Lower leg skin (tissue), 4 donors: ENCODE measurements at regions not wholly inside any gene's neighbourhood (a gene's known extent, or its start where the extent isn't known, plus 50 kb on each side); places are given as distances from the start of the nearest gene placed in this dataset.
"Not testable (repeated sequence)": the region's sequence is repeated elsewhere in the genome, so short reads cannot be mapped to it uniquely, and the experiment has no call there.

Source experiments
- DNase-seq, 2 donors: peaks; one replicate each; pipeline ENCODE4 v3.0.0-alpha.2; 2019; ENCODE audit warnings: low spot score in 2 of 2
- H3K4me3 ChIP-seq: fragments of 200-600 bp; sonication (generic); 2 replicates; pipeline ENCODE4 v1.5.1; 2017; ENCODE audit warnings: mild to moderate bottlenecking, low read depth; ENCODE audit not compliant: poor library complexity, severe bottlenecking
- CTCF ChIP-seq, 3 donors: fragments of 450-650 bp; IDR thresholded peaks; one replicate each; pipeline ENCODE4 v1.5.1; 2016; ENCODE audit warnings: antibody characterized with exemption in 3 of 3, mild to moderate bottlenecking in 3 of 3, moderate library complexity in 2 of 3
- POLR2A ChIP-seq, 2 donors: fragments of 450-650 bp; IDR thresholded peaks; one replicate each; pipeline ENCODE4 v1.6.1; 2016 to 2017; ENCODE audit warnings: antibody characterized with exemption in 2 of 2, mild to moderate bottlenecking in 1 of 2, moderate library complexity in 1 of 2
- WGBS, 2 donors: methylation state at CpG; one replicate each; pipeline ENCODE4 v1.1.5; 2018; 5-methylcytosine and 5-hydroxymethylcytosine counted together
- intact Hi-C: fragments of 100-400 bp; cut with DNase I; formaldehyde crosslinking; loops from one replicate; pipeline ENCODE4 v1.15.0; 2023; ENCODE audit warnings: low total_unique reads

- DNase-seq: no peak
- intact Hi-C loops: no loop called here
- TF ChIP-seq POLR2A (IDR thresholded peaks at IDR 0.05): no peak
- TF ChIP-seq CTCF (IDR thresholded peaks at IDR 0.05): no peak
- no peak overlapping the region for H3K4me3 ChIP-seq
Measured at GRCh38 chr3:148510116-148510515, 187.6 kb upstream of the AGTR1 start.

- no peak for DNase-seq
- no peak for TF ChIP-seq CTCF (IDR thresholded peaks at IDR 0.05)
- no peak for TF ChIP-seq POLR2A (IDR thresholded peaks at IDR 0.05)
- no peak overlapping the region for H3K4me3 ChIP-seq
- intact Hi-C loops: no loop called here
Measured at GRCh38 chr3:148510561-148510960, 187.1 kb upstream of the AGTR1 start.

- no peak for DNase-seq
- H3K4me3 ChIP-seq: no peak overlapping the region
- intact Hi-C loops: no loop called here
- TF ChIP-seq POLR2A (IDR thresholded peaks at IDR 0.05) (no peak), CTCF (IDR thresholded peaks at IDR 0.05) (no peak)
Measured at GRCh38 chr3:148512648-148513047, 185.1 kb upstream of the AGTR1 start.

GRCh38 chr3:148513096-148513543 lies 184.6 kb upstream of the AGTR1 start:
- TF ChIP-seq CTCF (IDR thresholded peaks at IDR 0.05) (no peak), POLR2A (IDR thresholded peaks at IDR 0.05) (no peak)
- intact Hi-C loops: no loop called here
- DNase-seq: no peak
- H3K4me3 ChIP-seq: no peak overlapping the region

GRCh38 chr3:148518520-148518919 lies 179.2 kb upstream of the AGTR1 start:
- TF ChIP-seq POLR2A (IDR thresholded peaks at IDR 0.05) (no peak), CTCF (IDR thresholded peaks at IDR 0.05) (no peak)
- H3K4me3 ChIP-seq: no peak overlapping the region
- DNase-seq: no peak
- intact Hi-C loops: no loop called here

- 82 to 85% methylated on average over 13 of the region's 13 CpGs for WGBS, 2 donors
Measured at GRCh38 chr3:148525621-148526020, 172.1 kb upstream of the AGTR1 start.

GRCh38 chr3:148528024-148528423 lies 169.7 kb upstream of the AGTR1 start:
- no peak overlapping the region for H3K4me3 ChIP-seq
- no peak for DNase-seq
- TF ChIP-seq POLR2A (IDR thresholded peaks at IDR 0.05) (no peak), CTCF (IDR thresholded peaks at IDR 0.05) (no peak)
- intact Hi-C loops: no loop called here

More at GRCh38 chr3:148525621-148526020, 172.1 kb upstream of the AGTR1 start:
- DNase-seq, intact Hi-C loops, H3K4me3 ChIP-seq: not testable (repeated sequence)
